G401.6 (cell line): ENCODE measurements at regions not wholly inside any gene's neighbourhood (a gene's known extent, or its start where the extent isn't known, plus 50 kb on each side); places are given as distances from the start of the nearest gene placed in this dataset.
"Not testable (repeated sequence)": the region's sequence is repeated elsewhere in the genome, so short reads cannot be mapped to it uniquely, and the experiment has no call there.

Experiments used
- FAIRE-seq: peaks from 2 replicates; lab custom pipeline; 2012; peaks lifted over from hg19 to GRCh38; lab: Jason Lieb, UNC

DNA sequence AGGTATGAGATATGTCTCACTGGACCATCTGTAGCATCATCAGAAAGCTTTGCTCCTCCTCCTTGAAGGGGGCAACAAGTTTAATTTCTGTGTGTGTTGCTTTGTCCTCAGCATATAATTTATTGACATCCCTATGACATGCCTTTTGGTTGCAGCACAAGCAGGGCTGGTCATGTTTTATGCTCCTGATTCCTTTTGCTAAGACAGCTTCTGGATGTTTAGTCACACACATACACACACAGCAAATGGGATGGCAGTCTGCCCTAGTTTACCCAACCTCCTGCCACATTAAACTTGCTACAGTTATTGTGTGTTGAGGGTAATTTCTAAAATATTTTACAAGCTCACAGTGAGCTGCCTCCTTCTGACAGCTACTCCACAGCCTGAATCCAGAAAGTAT is 217.9 kb upstream of the RXFP2 start:
- FAIRE-seq: no peak

DNA sequence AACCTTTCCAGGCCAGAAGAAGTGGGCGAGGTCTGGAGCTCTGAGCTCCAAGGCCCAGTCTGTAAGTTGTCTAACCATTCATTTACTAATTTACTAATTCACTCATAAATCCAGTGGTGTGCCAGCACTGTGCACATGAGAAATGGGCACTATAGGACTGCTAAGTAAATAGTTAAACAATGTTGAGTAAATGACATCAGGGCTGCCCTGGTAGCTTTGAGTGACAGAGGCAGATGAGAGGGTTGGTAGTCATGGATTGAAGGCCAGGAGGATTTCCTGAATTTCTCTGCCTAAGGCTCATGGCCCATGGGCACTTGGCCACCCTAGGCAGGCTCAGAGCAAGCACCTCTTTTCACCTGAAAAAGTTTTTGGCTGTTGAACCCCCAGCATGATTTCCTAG is 216.9 kb upstream of the RXFP2 start:
- no peak for FAIRE-seq

DNA sequence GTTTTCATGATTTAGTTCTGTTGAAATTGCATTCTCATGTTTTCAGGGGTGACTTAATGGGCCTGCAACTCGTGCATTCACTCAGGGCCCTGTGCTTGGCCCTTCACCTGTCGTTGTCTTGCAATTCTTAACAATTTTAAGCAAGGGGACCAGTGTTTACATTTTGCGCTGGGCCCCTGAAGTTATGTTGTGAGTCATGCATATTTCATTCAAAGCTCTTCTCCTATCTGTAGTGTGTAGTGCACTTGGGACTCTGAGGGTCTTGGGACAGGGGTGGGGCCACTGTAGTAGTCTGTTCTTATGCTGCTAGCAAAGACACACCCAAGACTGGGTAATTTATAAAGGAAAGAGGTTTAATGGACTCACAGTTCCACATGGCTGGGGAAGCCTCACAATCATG is 211.2 kb upstream of the RXFP2 start:
- no peak for FAIRE-seq

DNA sequence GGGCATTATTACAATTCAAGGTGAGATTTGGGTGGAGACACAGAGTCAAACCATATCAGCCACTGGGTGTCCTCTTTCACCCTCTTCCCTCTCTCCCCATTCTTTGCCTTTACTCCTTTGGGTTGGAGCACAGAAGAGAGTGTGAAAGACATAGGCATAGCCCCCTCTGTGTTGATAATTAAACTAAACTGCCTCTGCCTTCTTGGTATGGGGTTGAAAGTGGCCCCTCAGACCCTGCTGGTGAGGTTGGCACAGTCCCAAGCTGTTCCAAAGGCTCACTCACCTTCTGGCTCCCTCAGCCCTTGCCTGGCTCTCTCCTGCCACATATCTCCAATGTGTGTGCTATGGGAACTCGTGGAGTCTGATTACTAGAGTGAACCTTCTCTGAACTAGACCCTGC is 210.6 kb upstream of the RXFP2 start:
- no peak for FAIRE-seq

DNA sequence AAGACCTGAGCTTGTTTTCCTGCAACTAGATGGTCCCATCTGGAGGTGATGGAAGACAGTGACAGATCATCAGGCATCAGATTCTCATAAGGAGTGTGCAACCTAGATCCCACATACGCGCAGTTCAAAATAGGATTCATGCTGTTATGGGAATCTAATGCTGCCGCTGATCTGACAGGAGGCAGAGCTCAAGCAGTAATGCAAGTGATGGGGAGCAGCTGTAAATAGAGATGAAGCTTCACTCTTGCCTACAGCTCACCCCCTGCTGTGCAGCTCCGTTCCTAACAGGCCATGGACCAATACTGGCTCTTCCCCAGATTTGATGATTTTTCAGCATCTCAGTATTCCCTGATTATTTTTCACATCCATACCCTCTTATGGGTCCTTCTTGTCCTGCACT is 208.4 kb upstream of the RXFP2 start:
- FAIRE-seq: no peak

DNA sequence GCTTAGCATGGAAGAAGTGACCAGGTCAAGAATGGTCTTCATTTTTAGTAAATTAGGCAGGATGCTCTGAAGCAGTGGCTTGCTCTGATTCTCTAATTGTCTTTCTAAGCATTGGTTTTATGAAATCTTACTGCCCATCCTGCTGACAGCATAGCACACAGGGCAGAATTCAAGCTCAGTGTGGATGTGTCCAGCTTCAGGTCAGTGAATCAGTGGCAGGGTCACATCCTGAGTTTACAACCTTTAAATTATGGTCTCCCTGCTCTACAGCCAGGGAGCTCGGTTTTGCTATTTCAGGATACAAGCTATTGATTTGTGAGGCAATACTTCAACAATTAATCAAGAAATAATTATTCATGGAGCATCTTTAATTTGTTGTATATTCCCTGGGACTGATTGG is 202.3 kb upstream of the RXFP2 start:
- no peak for FAIRE-seq

DNA sequence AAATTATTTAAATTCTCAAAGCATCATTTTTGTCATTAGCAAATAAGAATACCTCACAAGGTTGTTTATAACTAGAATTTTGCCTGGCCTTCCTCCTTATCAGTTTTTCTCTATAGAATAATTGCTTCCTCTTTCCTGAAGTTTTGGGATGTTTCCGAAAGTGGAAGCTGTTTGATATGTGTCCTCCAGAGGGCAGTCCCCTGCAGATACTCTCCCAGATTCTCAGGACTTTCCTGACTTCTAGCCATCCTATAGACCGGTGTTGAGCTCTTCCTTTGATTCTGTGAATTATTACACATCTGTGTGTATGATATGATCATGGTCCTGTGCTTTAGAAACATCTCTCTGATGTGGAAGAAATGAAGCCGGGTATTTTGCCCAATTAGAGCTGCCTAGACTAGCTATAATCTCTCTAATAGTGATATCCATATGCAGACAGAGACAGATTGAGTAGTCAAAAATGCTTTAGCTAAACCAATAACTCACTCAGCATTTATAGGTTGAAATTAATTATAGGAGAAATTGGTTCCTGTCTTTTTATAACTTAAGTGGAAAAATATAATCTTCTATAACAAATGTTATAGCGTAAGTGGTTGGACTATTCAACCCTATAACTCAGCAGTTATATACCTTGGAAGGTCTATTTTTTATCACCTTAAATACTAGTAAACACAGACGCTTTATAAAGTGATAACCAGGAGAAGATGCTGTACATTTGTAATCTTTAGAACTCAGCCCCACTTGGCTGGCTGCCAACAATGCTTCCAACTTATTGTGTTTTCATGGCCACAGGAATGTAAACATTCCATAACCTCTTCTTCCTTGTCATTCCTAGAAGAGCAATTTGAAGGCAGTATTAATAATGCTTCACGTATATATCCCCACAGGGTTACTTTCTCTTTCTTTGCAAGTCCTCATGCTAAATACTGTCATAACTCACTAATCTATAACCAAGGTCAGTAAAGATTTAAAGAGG is 201.0 kb upstream of the RXFP2 start:
- no peak for FAIRE-seq

DNA sequence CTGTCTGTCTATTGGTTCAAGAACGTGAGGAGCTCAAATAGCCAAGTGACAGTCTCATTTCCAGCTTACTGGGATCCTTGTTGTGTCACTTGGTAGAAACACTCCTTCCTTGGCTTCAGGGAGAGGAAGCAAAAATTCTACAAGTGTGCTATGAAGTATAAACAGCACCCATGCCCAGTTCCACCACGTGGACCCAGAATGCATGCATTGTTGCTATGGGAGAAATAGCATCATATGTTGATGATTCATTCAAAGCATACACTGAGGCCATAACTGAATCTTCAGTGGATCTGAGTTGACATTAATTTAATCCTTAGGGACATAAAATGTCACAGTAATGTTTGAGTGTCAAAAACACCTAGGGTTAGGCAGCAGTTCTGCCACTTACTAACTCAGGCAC is 199.0 kb upstream of the RXFP2 start:
- no peak for FAIRE-seq

DNA sequence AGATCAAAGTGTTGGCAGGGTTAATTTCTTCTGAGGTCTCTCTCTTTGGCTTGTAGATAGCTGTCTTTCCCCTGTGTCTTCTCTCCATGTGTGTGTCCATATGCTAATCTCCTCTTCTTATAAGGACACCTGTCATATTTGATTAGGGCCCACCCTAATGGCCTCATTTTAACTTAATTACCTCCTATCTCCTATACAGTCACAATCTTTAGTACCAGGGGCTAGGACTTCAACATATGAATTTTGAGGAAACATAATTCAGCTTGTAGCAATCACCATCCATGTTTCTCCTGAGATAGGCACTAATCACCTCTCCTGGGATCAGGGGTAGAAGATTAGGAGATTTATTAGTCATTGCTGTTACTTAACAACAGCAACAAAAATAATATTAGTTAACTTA is 196.1 kb upstream of the RXFP2 start:
- FAIRE-seq: no peak

DNA sequence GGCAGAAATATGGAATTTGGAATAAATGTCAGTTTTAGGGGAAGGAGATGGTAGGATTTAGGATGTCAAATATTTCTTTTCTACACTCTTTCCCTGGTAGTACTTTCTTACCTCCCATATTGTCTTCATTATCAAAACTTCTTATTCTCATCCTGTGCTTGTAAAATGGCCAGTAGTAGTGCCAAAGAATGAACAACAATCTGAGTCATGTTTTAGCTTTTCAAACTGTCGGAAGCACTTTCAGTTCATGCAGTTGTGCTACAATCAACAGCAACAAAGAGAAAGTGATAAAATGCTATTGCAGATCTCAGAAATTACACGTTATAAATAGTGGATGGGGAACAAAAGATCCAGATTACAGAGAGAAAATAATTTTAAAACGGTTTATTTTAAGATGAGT is 193.7 kb upstream of the RXFP2 start:
- no peak for FAIRE-seq

DNA sequence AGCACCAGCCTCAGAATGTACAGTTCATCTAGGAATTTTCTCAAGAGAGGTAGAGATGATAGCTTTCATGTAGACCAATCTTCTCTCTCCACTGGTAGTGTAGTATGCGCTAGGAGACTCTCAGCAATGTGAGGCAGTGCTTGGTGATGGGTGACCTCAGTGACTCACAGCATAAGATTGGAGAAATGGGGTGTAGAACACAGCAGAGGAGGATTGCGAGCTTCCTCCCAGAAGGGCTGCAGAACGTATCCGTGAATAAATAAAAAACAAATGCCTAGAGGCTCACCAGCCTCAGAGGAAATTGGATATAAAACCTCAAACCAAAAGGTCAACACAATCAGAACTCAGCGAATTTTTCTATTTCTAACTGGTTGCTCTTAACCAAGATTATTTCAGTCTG is 182.9 kb upstream of the RXFP2 start:
- FAIRE-seq: no peak

DNA sequence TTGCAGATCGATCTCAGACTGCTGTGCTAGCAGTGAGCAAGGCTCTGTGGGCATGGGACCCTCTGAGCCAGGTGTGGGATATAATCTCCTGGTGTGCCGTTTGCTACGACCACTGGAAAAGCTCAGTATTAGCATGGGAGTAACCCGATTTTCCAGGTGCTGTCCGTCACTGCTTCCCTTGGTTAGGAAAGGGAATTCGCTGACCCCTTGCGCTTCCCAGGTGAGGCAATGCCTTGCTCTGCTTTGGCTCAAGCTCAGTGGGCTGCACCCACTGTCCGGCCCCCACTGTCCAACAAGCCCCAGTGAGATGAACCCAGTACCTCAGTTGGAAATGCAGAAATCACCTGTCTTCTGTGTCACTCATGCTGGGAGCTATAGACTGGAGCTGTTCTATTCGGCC is 155.1 kb upstream of the RXFP2 start:
- FAIRE-seq: not testable (repeated sequence)

DNA sequence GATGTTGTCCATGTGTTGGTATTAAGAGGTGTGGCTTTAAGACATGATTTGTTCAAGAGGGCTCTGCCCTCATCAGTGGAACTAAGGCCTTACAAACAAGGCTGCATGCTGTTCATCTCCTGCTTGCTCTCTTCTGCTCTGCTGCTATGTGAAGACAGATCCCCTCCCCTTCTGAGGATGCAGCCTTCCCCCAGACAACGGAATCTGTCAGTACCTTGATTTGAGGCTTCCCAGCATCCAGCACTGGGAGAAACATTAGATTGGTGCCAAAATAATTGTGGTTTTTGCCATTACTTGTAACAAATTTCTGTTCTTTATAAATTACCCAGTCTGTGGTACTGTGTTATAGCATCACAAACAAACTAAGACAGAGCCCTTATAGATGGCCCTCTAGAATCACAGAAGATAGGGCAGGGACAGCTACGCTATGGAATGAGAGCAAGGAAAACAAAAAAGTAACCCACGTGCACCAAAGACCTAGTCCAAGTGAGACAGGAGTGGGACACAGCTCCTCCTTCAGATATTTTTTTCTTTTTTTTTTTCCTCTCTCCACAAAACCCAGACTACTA is 151.5 kb upstream of the RXFP2 start:
- no peak for FAIRE-seq

DNA sequence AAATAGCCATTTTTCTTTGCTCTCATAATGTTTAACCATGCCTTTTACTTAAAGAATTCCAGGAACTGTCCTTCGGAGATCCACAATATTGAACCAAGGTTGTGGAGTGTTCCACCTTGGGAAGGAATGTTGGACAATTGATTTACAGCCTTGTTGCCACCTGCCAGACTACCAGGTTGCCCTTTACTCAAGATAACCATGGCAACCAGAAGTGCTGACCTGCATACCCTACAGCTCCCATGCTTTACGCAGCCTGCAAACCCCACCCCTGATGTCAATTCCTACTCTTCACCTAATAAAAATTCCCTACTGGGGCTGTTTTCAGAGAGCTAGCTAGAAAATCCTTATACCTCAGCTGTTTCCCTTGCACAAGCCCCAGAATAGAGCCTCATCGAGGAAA is 151.0 kb upstream of the RXFP2 start:
- FAIRE-seq: no peak

DNA sequence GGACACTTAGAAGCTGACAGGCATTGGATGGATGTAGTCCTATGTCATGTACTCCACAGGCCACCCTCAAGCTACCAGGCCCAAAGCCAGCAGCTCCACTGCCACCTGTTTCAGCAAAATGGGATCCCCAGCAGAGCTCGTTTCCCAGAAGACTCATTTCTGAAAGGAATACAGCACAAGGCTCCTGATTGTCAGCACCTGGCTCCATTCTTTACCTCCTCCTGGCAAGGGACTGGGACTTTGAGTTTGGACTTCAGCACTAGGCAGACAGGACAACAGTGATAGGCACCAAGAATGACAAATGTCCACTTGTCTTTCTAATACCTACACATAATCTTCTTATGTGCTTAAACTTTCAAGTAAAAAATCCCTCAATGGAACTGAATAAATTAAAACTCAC is 150.4 kb upstream of the RXFP2 start:
- no peak for FAIRE-seq

DNA sequence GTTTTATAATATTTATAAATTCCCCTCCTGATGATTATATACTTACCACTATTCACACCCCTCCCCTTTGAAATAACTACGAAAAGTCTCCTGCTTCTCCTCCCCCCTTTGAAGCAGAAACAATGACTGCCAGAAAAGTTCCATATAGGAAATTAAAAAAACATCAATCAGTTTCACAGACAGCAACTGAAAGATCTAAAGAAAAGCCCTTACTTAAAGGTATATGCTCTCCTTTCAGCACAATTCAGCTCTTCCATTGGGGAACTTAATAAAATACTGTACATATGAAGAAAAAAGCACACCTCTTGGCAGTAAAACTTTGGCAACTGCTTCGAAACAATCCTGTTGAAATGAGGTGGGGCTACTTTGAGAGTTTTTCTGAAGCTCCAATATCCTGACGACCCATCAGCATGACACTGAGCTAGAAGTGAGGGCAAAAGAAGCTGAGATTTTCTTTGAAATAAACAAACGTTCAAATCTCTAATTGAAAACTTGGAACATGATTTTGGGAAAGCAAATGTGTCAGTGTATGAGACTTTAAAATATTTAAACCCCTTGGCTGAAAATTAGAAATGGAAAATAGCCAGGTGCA is 147.6 kb upstream of the RXFP2 start:
- no peak for FAIRE-seq

DNA sequence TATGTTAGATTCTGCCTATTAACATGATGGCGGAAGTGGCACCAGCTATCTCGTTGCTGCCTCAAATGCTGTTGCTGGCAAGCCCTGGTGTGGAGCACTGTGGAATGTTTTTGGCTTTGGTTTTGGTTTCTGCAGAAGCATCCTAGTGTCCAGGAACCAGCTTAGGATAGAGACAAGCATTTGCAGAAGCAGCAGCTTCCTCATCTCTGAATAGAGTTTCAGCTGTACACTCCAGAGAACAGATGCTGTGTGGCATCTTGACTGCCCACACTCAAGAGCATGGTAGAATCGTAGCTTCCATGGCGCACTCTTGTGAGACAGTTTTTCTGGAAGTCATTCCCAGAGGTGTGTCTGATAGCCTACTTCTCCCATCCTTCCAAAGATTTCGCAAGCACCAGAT is 145.3 kb upstream of the RXFP2 start:
- FAIRE-seq: no peak

DNA sequence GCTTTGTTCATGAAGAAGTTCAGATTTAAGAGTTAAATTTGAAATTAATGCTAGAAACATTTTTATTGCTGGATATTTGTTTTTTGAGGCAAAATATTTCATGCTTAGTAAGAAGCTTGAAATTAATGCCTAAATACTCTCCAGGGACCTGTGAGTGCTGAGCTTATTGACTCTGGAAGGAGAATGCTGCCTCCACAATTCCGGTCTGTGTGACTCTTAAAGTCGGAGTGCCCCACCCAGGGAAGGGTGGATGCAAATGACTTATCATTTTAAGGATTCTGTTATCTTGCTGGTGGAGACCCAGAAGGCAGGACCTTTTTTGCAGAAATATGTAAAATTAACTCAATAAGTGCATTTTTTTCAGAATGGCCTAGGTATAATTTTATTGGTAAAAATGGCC is 143.8 kb upstream of the RXFP2 start:
- FAIRE-seq: no peak

DNA sequence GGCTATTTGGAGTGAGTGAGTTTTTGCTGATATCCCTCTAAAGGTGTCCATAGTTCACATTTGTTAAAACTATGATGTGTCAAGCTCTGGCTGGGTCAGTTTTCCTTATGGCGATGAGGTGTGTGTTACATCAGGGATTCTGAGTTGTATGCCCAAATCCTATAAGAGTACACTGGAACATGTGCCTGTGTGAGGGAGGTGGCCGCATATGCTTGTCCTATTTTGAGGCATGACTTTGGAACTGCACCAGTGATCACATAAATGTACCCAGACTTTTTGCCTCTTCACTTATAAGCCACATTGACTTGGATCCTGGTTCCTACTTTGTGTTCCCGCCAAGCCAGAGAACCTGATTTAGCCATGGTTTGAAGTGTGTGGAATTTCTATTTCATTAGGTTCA is 140.3 kb upstream of the RXFP2 start:
- FAIRE-seq: no peak

DNA sequence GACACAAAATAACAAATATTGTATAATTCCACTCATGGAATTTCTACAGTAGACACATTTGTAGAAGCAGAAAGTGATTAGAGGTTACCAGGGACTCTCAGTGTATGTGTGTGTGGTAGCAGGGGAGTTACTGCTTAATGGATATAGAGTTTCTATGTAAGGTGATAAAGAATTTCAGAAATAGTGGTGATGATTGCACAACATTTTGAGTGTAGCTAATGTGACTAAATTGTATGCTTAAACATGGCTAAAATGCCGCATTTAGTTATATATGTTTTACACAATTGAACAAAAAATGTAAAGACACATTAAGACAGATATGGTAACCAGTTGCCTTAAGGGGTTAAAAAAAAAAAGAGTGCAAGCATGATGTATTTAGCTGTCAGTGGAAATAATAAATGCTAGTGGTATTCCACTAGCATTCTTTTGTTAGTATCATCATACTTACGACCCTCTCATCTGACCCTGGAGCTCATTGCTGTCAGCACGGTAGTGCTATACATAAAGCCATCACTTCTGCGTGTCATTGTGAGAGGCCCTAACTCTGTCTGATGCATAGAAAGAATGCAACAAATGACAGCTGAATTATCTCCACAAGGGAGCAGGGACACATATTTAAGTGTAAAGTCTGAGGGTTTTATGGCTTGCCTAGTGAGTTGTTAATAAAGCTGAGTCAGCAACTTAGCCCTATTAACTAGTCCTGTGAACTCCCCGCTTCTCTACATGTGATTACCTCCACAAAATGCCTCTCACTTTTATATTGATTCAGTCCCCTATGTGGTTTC is 134.1 kb upstream of the RXFP2 start:
- FAIRE-seq: no peak

DNA sequence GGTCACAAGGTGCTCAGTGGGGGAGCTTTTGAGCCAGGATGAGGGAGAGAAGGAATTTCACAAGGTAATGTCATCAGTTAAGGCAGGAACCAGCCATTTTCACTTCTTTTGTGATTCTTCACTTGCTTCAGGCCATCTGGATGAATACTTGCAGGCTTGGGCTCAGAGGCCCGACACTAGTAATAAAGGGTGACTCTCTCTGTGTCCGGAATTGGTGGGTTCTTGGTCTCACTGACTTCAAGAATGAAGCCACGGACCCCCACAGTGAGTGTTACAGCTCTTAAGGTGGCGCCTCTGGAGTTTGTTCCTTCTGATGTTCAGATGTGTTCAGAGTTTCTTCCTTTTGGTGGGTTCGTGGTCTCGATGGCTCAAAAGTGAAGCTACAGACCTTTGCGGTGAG is 131.8 kb upstream of the RXFP2 start:
- FAIRE-seq: not testable (repeated sequence)

DNA sequence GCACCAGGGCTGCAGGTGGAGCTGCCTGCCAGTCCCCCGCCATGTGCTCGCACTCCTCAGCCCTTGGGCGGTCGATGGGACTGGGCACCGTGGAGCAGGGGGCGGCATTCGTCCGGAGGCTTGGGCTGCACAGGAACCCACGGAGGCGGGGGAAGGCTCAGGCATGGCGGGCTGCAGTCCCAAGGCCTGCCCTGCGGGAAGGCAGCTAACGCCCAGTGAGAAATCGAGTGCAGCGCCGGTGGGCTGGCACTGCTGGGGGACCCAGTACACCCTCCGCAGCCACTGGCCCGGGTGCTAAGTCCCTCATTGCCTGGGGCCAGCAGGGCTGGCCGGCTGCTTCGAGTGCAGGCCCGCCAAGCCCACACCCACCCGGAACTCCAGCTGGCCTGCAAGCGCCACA is 130.5 kb upstream of the RXFP2 start:
- not testable (repeated sequence) for FAIRE-seq
